Putamen (tissue), 1 donor: ENCODE measurements at regions not wholly inside any gene's neighbourhood (a gene's known extent, or its start where the extent isn't known, plus 50 kb on each side); places are given as distances from the start of the nearest gene placed in this dataset.
"Not testable (repeated sequence)": the region's sequence is repeated elsewhere in the genome, so short reads cannot be mapped to it uniquely, and the experiment has no call there.

Source experiments
- DNase-seq: peaks from one replicate; pipeline ENCODE4 v3.0.0-alpha.2; 2016; ENCODE audit warnings: low spot score

GRCh38 chr12:67716817-67717216, 68.3 kb downstream of the DYRK2 start:
- DNase-seq = no peak

- DNase-seq = not testable (repeated sequence)
Measured at GRCh38 chr12:67719303-67719702, 70.8 kb downstream of the DYRK2 start.

GRCh38 chr12:67720351-67720856, 71.9 kb downstream of the DYRK2 start:
- no peak for DNase-seq

- DNase-seq = no peak
Measured at GRCh38 chr12:67721248-67721647, 72.7 kb downstream of the DYRK2 start.

GRCh38 chr12:67722296-67722695, 73.8 kb downstream of the DYRK2 start:
- no peak for DNase-seq

GRCh38 chr12:67726868-67727267, 78.3 kb downstream of the DYRK2 start:
- no peak for DNase-seq

- DNase-seq = no peak
Measured at GRCh38 chr12:67727702-67728666, 79.4 kb downstream of the DYRK2 start.

GRCh38 chr12:67732857-67733256, 84.3 kb downstream of the DYRK2 start:
- no peak for DNase-seq

GRCh38 chr12:67735868-67736267, 87.3 kb downstream of the DYRK2 start:
- DNase-seq = no peak

GRCh38 chr12:67740711-67741110, 92.2 kb downstream of the DYRK2 start:
- no peak for DNase-seq

- DNase-seq = no peak
Measured at GRCh38 chr12:67741270-67741669, 92.7 kb downstream of the DYRK2 start.

GRCh38 chr12:67742461-67742860, 93.9 kb downstream of the DYRK2 start:
- no peak for DNase-seq

GRCh38 chr12:67747869-67748742, 99.6 kb downstream of the DYRK2 start:
- DNase-seq = no peak

GRCh38 chr12:67748743-67749040, 100.1 kb downstream of the DYRK2 start:
- no peak for DNase-seq

GRCh38 chr12:67750513-67751183, 102.1 kb downstream of the DYRK2 start:
- no peak for DNase-seq

GRCh38 chr12:67751381-67751928, 102.9 kb downstream of the DYRK2 start:
- DNase-seq = no peak

- no peak for DNase-seq
Measured at GRCh38 chr12:67752226-67752732, 103.7 kb downstream of the DYRK2 start.

- DNase-seq = no peak
Measured at GRCh38 chr12:67754933-67755697, 106.6 kb downstream of the DYRK2 start.

GRCh38 chr12:67757651-67758050, 109.1 kb downstream of the DYRK2 start:
- DNase-seq = no peak

GRCh38 chr12:67758119-67758518, 109.6 kb downstream of the DYRK2 start:
- DNase-seq = no peak

- DNase-seq = no peak
Measured at GRCh38 chr12:67758521-67758920, 110.0 kb downstream of the DYRK2 start.
